Lung (tissue), 11 donors: ENCODE measurements at regions not wholly inside any gene's neighbourhood (a gene's known extent, or its start where the extent isn't known, plus 50 kb on each side); places are given as distances from the start of the nearest gene placed in this dataset.

Experiments
- ATAC-seq: fragments of 200-7000 bp; cut with Tn5 transposase; one replicate; pipeline ENCODE4 v1.9.1; 2020; ENCODE audit warnings: moderate number of reproducible peaks; ENCODE audit not compliant: insufficient read depth, low FRiP score
- DNase-seq, 3 donors: peaks; one replicate each; pipeline ENCODE4 v3.0.0-alpha.2; 2013 to 2017
- H3K27ac ChIP-seq, 2 donors: one replicate each; pipeline ENCODE4 v1.5.1; 2013; ENCODE audit warnings: mild to moderate bottlenecking in 2 of 2, moderate library complexity in 2 of 2, control low read depth in 1 of 2, inconsistent platforms in 1 of 2, low read depth in 1 of 2, low read length in 1 of 2
- H3K27me3 ChIP-seq, 3 donors: one replicate each; pipeline ENCODE4 v1.5.1; 2013; ENCODE audit warnings: low read length in 2 of 3; ENCODE audit not compliant: control insufficient read depth in 3 of 3, insufficient read depth in 3 of 3
- H3K36me3 ChIP-seq, 4 donors: one replicate each; pipeline ENCODE4 v1.5.1; 2013; ENCODE audit warnings: low read length in 4 of 4, mild to moderate bottlenecking in 1 of 4, moderate library complexity in 1 of 4; ENCODE audit not compliant: control insufficient read depth in 4 of 4, insufficient read depth in 4 of 4
- H3K4me1 ChIP-seq, 5 donors: one replicate each; pipeline ENCODE4 v1.5.1; 2013; ENCODE audit warnings: low read length in 5 of 5, mild to moderate bottlenecking in 2 of 5, moderate library complexity in 1 of 5; ENCODE audit not compliant: control insufficient read depth in 5 of 5, insufficient read depth in 5 of 5
- H3K4me3 ChIP-seq: one replicate; pipeline ENCODE4 v1.5.1; 2013; ENCODE audit warnings: mild to moderate bottlenecking, control low read depth, moderate library complexity
- H3K9ac ChIP-seq, 2 donors: one replicate each; pipeline ENCODE4 v1.5.1; 2013; ENCODE audit warnings: low read length in 2 of 2, control low read depth in 1 of 2; ENCODE audit not compliant: insufficient read depth in 1 of 2
- H3K9me3 ChIP-seq, 4 donors: one replicate each; pipeline ENCODE4 v1.5.1; 2013; ENCODE audit warnings: low read length in 3 of 4, mild to moderate bottlenecking in 1 of 4, moderate library complexity in 1 of 4; ENCODE audit not compliant: control insufficient read depth in 4 of 4, insufficient read depth in 3 of 4
- CTCF ChIP-seq: IDR thresholded peaks from 2 replicates; pipeline ENCODE4 v1.5.1; 2012; ENCODE audit warnings: mild to moderate bottlenecking; ENCODE audit errors: control extremely low read depth, extremely low read depth
- WGBS, 2 donors: extraction: QIAGEN DNeasy Blood & Tissue Kit; methylation state at CpG; one replicate each; pipeline ENCODE4 v1.1.7; 2013; 5-methylcytosine and 5-hydroxymethylcytosine counted together
- donor health status: control.
- donor health status: control.
- donor health status: Bipolar disorder and iron deficiency.
- donor health status: healthy.
- donor health status: DM: yes; HTN: yes; CAD: no.

- H3K27ac ChIP-seq: no peak overlapping the region
- H3K27me3 ChIP-seq: peaks cover 0 to 5% (median 0%) of the 10 kb centered on the region in 3 donors
- no peaks in the 10 kb centered on the region for H3K4me1 ChIP-seq
- WGBS, 2 donors: 83 to 91% methylated on average over 9 of the region's 9 CpGs
- DNase-seq (no peak), ATAC-seq (no peak)
- TF ChIP-seq CTCF: no peak
- H3K9ac ChIP-seq: no peak overlapping the region
- peaks cover 0 to 9% (median under 1%) of the 10 kb centered on the region in 4 donors for H3K9me3 ChIP-seq
- H3K4me3 ChIP-seq: no peak overlapping the region
- no peaks in the 10 kb centered on the region for H3K36me3 ChIP-seq
Observed at GRCh38 chr10:123390874-123391273, 236.7 kb downstream of the BUB3 start.

- H3K27ac ChIP-seq: no peak overlapping the region
- H3K36me3 ChIP-seq: no peaks in the 10 kb centered on the region
- peaks cover 0 to 9% (median 0%) of the 10 kb centered on the region in 4 donors for H3K9me3 ChIP-seq
- WGBS, 2 donors: 72 to 74% methylated on average over 15 of the region's 15 CpGs
- H3K27me3 ChIP-seq: peaks cover 0 to 5% (median 0%) of the 10 kb centered on the region in 3 donors
- DNase-seq (peak; percentile 43 to 70 (median 58)), ATAC-seq (no peak)
- H3K4me3 ChIP-seq: no peak overlapping the region
- no peak overlapping the region for H3K9ac ChIP-seq
- H3K4me1 ChIP-seq: no peaks in the 10 kb centered on the region
- TF ChIP-seq CTCF: no peak
Observed at GRCh38 chr10:123391275-123392028, 237.2 kb downstream of the BUB3 start.

- H3K4me1 ChIP-seq: no peaks in the 10 kb centered on the region
- TF ChIP-seq CTCF: no peak
- H3K9me3 ChIP-seq: peaks cover 0 to 9% (median 0%) of the 10 kb centered on the region in 4 donors
- WGBS, 2 donors: 75 to 78% methylated on average over 6 of the region's 6 CpGs
- no peak for ATAC-seq
- H3K9ac ChIP-seq: no peak overlapping the region
- no peak overlapping the region for H3K27ac ChIP-seq
- peaks cover 0 to 5% (median 0%) of the 10 kb centered on the region in 3 donors for H3K27me3 ChIP-seq
- H3K4me3 ChIP-seq: no peak overlapping the region
- H3K36me3 ChIP-seq: no peaks in the 10 kb centered on the region
- DNase-seq: peak in 1 of 3 donors; percentile 21
Observed at GRCh38 chr10:123392182-123392963, 238.2 kb downstream of the BUB3 start.
